Stimulated activated naive CD4-positive, alpha-beta T cell (primary cell): ENCODE measurements at regions not wholly inside any gene's neighbourhood (a gene's known extent, or its start where the extent isn't known, plus 50 kb on each side); places are given as distances from the start of the nearest gene placed in this dataset.
"Not testable (repeated sequence)": the region's sequence is repeated elsewhere in the genome, so short reads cannot be mapped to it uniquely, and the experiment has no call there.

Experiments used
- DNase-seq, 6 experiments: peaks; one replicate each; lab custom pipeline; 2025; lab: John Stamatoyannopoulos, UW

- DNase-seq: not testable (repeated sequence)
These were observed 1497.2 kb upstream of the TPTE start for GRCh38 chr21:9024006-9024767.

- not testable (repeated sequence) for DNase-seq
These were observed 1494.5 kb upstream of the TPTE start for GRCh38 chr21:9026729-9027416.

GRCh38 chr21:9027417-9027800 lies 1494.0 kb upstream of the TPTE start:
- DNase-seq: not testable (repeated sequence)

GRCh38 chr21:9028624-9029431 lies 1492.6 kb upstream of the TPTE start:
- DNase-seq: not testable (repeated sequence)

- DNase-seq: not testable (repeated sequence)
These were observed 1491.2 kb upstream of the TPTE start for GRCh38 chr21:9030141-9030665.

GRCh38 chr21:9031482-9032374 lies 1489.7 kb upstream of the TPTE start:
- not testable (repeated sequence) for DNase-seq

- not testable (repeated sequence) for DNase-seq
These were observed 1488.8 kb upstream of the TPTE start for GRCh38 chr21:9032547-9032946.

GRCh38 chr21:9033295-9033694 lies 1488.1 kb upstream of the TPTE start:
- DNase-seq: not testable (repeated sequence)

- not testable (repeated sequence) for DNase-seq
These were observed 1486.7 kb upstream of the TPTE start for GRCh38 chr21:9034491-9035200.

- not testable (repeated sequence) for DNase-seq
These were observed 1486.2 kb upstream of the TPTE start for GRCh38 chr21:9035225-9035624.

- DNase-seq: not testable (repeated sequence)
These were observed 1485.4 kb upstream of the TPTE start for GRCh38 chr21:9035970-9036369.

- not testable (repeated sequence) for DNase-seq
These were observed 1484.3 kb upstream of the TPTE start for GRCh38 chr21:9036966-9037587.

GRCh38 chr21:9037588-9038544 lies 1483.5 kb upstream of the TPTE start:
- not testable (repeated sequence) for DNase-seq

- DNase-seq: not testable (repeated sequence)
These were observed 1481.6 kb upstream of the TPTE start for GRCh38 chr21:9039520-9040365.

- not testable (repeated sequence) for DNase-seq
These were observed 1481.0 kb upstream of the TPTE start for GRCh38 chr21:9040406-9040805.

- not testable (repeated sequence) for DNase-seq
These were observed 1480.0 kb upstream of the TPTE start for GRCh38 chr21:9041175-9041948.

GRCh38 chr21:9043089-9043488 lies 1478.3 kb upstream of the TPTE start:
- DNase-seq: not testable (repeated sequence)
